Breast epithelium (tissue), 4 donors: ENCODE measurements at regions not wholly inside any gene's neighbourhood (a gene's known extent, or its start where the extent isn't known, plus 50 kb on each side); places are given as distances from the start of the nearest gene placed in this dataset.

Experiments
- DNase-seq, 2 donors: peaks; one replicate each; pipeline ENCODE4 v3.0.0-alpha.2; 2019; ENCODE audit warnings: low spot score in 2 of 2
- H3K27ac ChIP-seq, 2 donors: fragments of 200-600 bp; sonication (generic) in 1 of 2; one replicate each; pipeline ENCODE4 v1.5.1; 2016 to 2019; ENCODE audit warnings: mild to moderate bottlenecking in 1 of 2
- H3K27me3 ChIP-seq, 2 donors: fragments of 200-600 bp; sonication (generic) in 1 of 2; one replicate each; pipeline versions ENCODE4 v1.5.1 to v1.6.0; 2017 to 2019; ENCODE audit warnings: control low read depth in 1 of 2, mild to moderate bottlenecking in 1 of 2
- H3K36me3 ChIP-seq: fragments of 200-600 bp; one replicate; pipeline ENCODE4 v1.5.1; 2019
- H3K4me1 ChIP-seq, 2 donors: fragments of 200-600 bp; sonication (generic); one replicate each; pipeline ENCODE4 v1.5.1; 2016 to 2019; ENCODE audit warnings: control low read depth in 1 of 2
- H3K4me3 ChIP-seq, 3 donors: fragments of 200-600 bp; sonication (generic); 1 replicate in 2 of 3; 2 replicates in 1 of 3; pipeline ENCODE4 v1.5.1; 2016 to 2019; ENCODE audit warnings: mild to moderate bottlenecking in 3 of 3, moderate library complexity in 2 of 3
- H3K9me3 ChIP-seq, 2 donors: fragments of 200-600 bp; sonication (generic) in 1 of 2; one replicate each; pipeline ENCODE4 v1.5.1; 2016 to 2019; ENCODE audit warnings: control low read depth in 1 of 2
- POLR2A ChIP-seq: fragments of 450-650 bp; IDR thresholded peaks from one replicate; pipeline ENCODE4 v1.6.1; 2016; ENCODE audit warnings: antibody characterized with exemption, mild to moderate bottlenecking, moderate library complexity
- POLR2AphosphoS5 ChIP-seq, 3 donors: sonication (generic); formaldehyde crosslinking; IDR thresholded peaks; one replicate each; pipeline ENCODE4 v1.6.1; 2017; ENCODE audit warnings: antibody characterized with exemption in 3 of 3
- intact Hi-C: fragments of 100-400 bp; cut with DNase I; formaldehyde crosslinking; loops from one replicate; pipeline ENCODE4 v1.15.1; 2023; ENCODE audit warnings: low total_unique reads
- TF ChIP-seq, protein P1 (sequence below), 3 donors: fragments of 450-650 bp; IDR thresholded peaks; one replicate each; pipeline ENCODE4 v1.5.1; 2016 to 2017; ENCODE audit warnings: antibody characterized with exemption in 3 of 3, mild to moderate bottlenecking in 3 of 3, moderate library complexity in 3 of 3

DNA sequence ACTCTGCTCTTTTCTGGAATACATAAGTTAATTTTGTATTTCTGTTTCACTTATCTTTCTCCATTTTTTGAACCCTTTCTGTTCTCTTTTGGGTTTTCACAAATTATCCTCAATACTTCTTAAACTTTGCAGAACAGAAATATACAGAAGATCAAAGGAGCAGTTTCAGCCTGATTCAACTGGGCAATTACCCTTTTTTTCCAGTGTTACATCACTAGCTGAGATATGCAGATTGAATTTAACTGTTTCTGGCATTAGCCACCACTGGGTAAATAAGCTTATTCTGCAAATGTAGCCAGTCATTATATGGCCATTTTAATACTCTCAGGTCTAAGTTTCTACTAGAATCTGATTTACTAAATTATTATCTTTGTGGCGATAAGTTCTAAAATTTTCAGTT is 66.9 kb upstream of the GRID2 start:
- TF ChIP-seq, protein P1, sequence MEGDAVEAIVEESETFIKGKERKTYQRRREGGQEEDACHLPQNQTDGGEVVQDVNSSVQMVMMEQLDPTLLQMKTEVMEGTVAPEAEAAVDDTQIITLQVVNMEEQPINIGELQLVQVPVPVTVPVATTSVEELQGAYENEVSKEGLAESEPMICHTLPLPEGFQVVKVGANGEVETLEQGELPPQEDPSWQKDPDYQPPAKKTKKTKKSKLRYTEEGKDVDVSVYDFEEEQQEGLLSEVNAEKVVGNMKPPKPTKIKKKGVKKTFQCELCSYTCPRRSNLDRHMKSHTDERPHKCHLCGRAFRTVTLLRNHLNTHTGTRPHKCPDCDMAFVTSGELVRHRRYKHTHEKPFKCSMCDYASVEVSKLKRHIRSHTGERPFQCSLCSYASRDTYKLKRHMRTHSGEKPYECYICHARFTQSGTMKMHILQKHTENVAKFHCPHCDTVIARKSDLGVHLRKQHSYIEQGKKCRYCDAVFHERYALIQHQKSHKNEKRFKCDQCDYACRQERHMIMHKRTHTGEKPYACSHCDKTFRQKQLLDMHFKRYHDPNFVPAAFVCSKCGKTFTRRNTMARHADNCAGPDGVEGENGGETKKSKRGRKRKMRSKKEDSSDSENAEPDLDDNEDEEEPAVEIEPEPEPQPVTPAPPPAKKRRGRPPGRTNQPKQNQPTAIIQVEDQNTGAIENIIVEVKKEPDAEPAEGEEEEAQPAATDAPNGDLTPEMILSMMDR (IDR thresholded peaks at IDR 0.05): no peak
- H3K9me3 ChIP-seq: peaks cover 3% of the 10 kb centered on the region in 2 donors
- H3K4me1 ChIP-seq: no peaks in the 10 kb centered on the region
- intact Hi-C loops: loop anchor here (5.0 kb wide), 1 partner anchor 365 kb away; no protein-coding TSS in a partner anchor
- no peak overlapping the region for H3K4me3 ChIP-seq
- H3K36me3 ChIP-seq: no peaks in the 10 kb centered on the region
- no peak overlapping the region for H3K27ac ChIP-seq
- no peak for DNase-seq
- H3K27me3 ChIP-seq: no peaks in the 10 kb centered on the region

DNA sequence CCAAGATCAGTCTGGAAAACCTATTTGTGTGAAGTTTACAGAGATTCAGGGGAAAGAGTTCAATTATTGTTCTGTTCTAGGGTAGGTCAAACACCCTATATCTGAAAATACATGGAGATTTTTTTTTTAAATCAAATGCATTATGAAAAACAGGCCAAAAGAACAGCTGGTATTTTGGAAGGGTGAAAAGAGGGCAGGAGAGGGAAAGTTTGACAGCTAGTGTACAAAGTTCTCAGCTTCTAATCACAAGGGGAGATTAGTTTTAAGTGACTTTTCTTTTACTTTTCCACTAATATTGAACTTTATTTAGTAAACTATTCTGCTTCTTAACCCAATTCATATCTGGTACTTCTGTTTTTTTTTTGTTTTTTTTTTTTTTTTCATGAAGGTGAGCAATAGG is 66.2 kb upstream of the GRID2 start:
- Histone ChIP-seq H3K4me3 (no peak overlapping the region), H3K27ac (no peak overlapping the region), H3K27me3 (no peaks in the 10 kb centered on the region), H3K9me3 (peaks cover 3% of the 10 kb centered on the region in 2 donors), H3K4me1 (no peaks in the 10 kb centered on the region), H3K36me3 (no peaks in the 10 kb centered on the region)
- DNase-seq: no peak
- intact Hi-C loops: loop anchor here (5.0 kb wide), 1 partner anchor 365 kb away; no protein-coding TSS in a partner anchor
- no peak for TF ChIP-seq POLR2AphosphoS5 (IDR thresholded peaks at IDR 0.05)
- TF ChIP-seq, protein P1 (IDR thresholded peaks at IDR 0.05): no peak
- no peak for TF ChIP-seq POLR2A

DNA sequence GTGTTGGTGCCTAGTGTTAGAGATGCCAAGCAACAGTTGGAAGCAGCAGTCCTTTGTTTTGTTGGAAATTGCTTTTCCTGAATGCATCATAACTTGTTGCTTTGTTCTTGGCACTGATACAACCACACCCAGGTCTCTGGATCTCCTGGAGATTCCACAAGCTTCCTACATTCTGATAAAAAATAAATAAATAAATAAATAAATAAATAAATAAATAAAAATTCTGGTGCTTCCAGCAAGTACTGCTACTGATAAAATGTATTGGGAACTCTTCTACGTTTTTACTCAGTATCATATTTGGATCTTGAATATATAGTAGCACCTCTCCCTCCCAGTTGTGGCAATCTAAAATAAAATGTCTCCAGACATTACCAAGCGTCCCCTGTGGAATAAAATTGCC is 62.7 kb upstream of the GRID2 start:
- H3K4me1 ChIP-seq: no peaks in the 10 kb centered on the region
- H3K27ac ChIP-seq: no peak overlapping the region
- H3K9me3 ChIP-seq: peaks cover 3% of the 10 kb centered on the region in 2 donors
- H3K36me3 ChIP-seq: no peaks in the 10 kb centered on the region
- TF ChIP-seq, protein P1 (IDR thresholded peaks at IDR 0.05): no peak
- TF ChIP-seq POLR2AphosphoS5 (IDR thresholded peaks at IDR 0.05): no peak
- no peak for TF ChIP-seq POLR2A
- no peaks in the 10 kb centered on the region for H3K27me3 ChIP-seq
- intact Hi-C loops: loop anchor here (10.0 kb wide), 1 partner anchor 1834 kb away; no protein-coding TSS in a partner anchor
- DNase-seq: no peak
- no peak overlapping the region for H3K4me3 ChIP-seq

DNA sequence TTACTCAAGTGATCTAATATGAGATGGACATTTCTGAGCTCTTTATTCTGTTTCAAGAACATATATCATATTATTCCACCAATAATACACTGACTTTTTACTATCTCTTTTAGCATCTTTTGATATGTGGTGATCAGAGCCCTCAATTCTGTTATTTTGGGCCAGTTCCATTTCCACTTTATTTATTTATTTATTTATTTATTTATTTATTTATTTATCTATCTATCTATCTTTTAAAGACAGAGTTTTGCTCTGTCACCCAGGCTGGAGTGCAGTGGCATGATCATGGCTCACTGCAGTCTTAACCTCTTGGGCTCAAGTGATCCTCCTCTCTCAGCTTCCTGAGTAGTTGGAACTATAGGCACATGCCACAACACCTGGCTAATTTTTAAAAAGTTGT is 57.4 kb upstream of the GRID2 start:
- no peak for DNase-seq
- Histone ChIP-seq H3K27me3 (no peaks in the 10 kb centered on the region), H3K4me3 (no peak overlapping the region), H3K4me1 (no peaks in the 10 kb centered on the region), H3K27ac (no peak overlapping the region), H3K9me3 (no peaks in the 10 kb centered on the region), H3K36me3 (no peaks in the 10 kb centered on the region)
- intact Hi-C loops: loop anchor here (10.0 kb wide), 1 partner anchor 1828 kb away; no protein-coding TSS in a partner anchor
- TF ChIP-seq, protein P1 (IDR thresholded peaks at IDR 0.05): no peak
- no peak for TF ChIP-seq POLR2A
- TF ChIP-seq POLR2AphosphoS5 (IDR thresholded peaks at IDR 0.05): no peak

DNA sequence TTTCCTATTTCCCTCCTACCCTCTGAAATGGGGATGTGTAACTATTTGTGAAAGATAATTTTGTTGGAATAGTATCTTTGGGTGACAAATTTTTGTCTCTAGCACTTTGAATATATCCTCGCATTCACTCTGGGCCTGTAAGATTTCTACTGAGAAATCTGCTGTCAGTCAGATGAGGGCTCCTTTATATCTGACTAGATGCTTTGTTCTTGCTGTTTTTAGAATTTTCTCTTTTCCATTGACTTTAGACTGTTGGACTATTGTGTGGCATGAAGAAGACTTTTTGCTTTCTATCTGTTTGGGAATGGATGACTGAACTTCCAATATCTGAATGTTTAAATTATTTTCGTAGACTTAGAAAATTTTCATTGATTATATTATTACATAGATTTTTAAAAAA is 54.2 kb upstream of the GRID2 start:
- Histone ChIP-seq H3K9me3 (peaks cover 0 to 3% of the 10 kb centered on the region in 2 donors), H3K4me1 (no peaks in the 10 kb centered on the region), H3K36me3 (no peaks in the 10 kb centered on the region), H3K27ac (no peak overlapping the region), H3K4me3 (no peak overlapping the region), H3K27me3 (no peaks in the 10 kb centered on the region)
- DNase-seq: no peak
- TF ChIP-seq POLR2A (no peak), POLR2AphosphoS5 (IDR thresholded peaks at IDR 0.05) (no peak)
- TF ChIP-seq, protein P1 (IDR thresholded peaks at IDR 0.05): no peak
- intact Hi-C loops: loop anchor here (10.0 kb wide), 1 partner anchor 1825 kb away; no protein-coding TSS in a partner anchor
